ENCODE measurements at regions not wholly inside any gene's neighbourhood (a gene's known extent, or its start where the extent isn't known, plus 50 kb on each side); places are given as distances from the start of the nearest gene placed in this dataset.

DNA sequence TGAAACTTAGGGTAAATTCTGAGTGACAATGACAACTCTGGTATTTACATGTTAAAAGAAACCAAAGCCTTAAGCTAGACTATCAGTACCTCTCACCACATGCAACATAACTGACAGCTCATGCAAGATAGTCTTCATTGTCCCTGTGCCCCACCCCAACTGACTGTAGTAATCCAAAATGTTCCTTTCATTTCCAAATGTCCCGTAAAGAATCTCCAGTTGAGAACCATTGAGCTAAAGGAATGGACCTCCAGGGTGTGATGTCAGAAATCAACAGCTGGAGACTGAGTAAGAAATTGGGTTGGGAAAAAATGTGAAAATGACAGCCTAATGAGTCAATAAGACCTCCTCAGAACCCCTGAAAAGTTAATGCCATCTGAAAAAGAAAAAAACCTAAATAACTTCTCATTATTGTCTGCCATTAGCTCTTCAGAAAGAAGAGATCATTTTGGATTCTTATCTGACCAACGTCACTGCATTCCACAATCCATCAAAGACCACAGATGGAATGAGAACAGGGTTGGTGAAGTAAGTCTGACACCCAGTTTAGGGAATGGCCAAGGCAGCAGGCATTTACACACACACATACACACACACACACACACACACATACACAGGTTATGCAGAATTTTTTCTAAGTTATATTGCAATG lies 51.7 kb upstream of the ACVR2A start:
- no peak for DNase-seq (ENCODE audit: low read depth, low spot score)

GRCh38 chr2:147790580-147790979 lies 54.2 kb upstream of the ACVR2A start:
- DNase-seq (ENCODE audit: low read depth, low spot score), result no peak

DNA sequence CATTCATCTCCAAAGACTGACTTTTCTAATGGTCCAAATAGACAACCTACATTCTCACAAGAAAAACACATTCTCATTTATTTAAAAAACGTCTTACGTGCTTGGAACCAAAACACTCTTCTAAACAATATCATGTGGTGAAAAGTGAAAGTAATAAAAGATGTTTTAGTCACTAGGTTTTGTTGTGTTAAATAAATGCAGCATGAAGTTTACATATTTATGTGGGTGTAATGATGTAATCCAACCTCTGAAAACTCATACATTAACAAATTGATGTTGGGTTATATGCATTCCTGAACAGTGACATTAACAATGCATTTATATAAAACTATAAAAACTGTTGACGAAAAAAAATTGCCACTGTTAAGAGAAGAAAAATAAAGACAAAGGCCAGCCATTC lies 55.1 kb upstream of the ACVR2A start:
- DNase-seq (ENCODE audit: low read depth, low spot score), result no peak

- no peak for DNase-seq (ENCODE audit: low read depth, low spot score)
These were observed 55.5 kb upstream of the ACVR2A start for GRCh38 chr2:147789287-147789686.

DNA sequence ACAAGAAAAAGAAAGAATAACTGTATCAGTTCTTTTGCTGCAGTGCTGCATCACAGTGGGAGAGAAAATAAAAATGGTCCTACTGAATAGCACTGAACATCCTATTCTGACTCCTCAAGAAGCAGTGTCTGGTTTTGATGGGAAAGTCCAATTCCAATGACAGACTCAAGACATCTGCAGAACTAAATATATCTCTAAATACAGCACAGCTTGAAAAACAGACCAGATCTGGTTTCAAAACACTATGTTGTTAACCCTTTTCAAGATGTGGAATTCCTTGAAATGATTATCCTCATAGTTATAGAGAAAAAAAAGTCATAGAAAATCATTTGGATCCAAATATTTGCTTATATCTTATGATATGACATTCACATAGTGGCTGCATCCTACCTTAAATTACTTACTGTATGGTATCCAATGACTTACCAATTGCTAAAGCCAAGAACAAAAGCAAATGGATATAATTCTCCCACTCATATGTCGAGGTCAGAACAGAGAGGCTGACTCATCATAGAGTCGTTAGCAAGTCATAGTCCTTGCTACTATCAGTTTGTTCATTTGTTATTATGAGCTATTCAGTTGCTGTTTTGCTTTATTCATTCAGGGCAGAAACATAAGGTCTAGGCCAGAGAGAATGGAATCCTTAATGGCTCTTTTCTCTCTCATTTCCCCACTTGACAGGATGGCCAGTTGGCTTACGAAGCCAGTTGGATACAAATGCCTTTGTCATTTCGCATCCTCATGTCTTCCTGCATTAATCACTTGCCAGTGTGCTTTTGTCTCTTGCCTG lies 62.5 kb upstream of the ACVR2A start:
- no peak for DNase-seq (ENCODE audit: low read depth, low spot score)

- no peak for DNase-seq (ENCODE audit: low read depth, low spot score)
These were observed 65.4 kb upstream of the ACVR2A start for GRCh38 chr2:147779440-147779839.

DNA sequence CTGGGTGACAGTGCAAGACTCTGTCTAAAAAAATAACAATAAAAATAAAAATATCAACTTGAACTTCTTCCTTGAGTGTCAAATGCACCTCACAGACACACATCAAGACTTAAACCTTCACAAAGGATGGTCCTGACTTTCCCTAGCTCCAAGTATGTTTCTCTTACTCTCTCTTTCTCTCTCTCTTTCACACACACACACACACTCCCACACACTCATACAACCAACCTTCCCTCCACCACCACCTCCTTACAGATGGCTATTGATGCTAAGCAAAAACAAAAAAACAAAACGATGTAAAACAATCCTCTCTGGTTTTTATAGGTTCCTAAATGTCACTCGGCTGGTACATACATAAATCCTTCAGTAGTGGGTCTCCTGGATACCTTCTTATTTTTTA lies 67.4 kb upstream of the ACVR2A start:
- no peak for DNase-seq (ENCODE audit: low read depth, low spot score)

DNA sequence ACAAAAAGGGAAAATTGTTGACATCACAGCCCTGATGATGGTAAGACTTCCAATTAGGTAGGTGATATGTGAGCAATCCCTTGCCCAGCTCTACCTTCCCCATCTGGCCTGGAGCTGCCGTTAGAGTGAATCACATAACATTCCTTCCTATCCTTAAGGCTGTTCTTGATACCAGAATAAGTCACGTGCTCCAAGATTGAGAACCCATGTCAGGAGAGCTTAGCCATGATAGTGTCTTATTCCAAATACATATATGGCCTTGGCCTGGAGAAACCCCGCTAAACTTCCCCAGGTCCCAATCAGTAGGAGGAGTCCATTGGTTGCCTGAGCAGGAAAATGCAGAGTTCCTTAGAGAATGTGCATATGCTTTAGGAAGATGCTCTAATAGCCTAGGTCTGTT lies 70.0 kb upstream of the ACVR2A start:
- no peak for DNase-seq (ENCODE audit: low read depth, low spot score)

DNA sequence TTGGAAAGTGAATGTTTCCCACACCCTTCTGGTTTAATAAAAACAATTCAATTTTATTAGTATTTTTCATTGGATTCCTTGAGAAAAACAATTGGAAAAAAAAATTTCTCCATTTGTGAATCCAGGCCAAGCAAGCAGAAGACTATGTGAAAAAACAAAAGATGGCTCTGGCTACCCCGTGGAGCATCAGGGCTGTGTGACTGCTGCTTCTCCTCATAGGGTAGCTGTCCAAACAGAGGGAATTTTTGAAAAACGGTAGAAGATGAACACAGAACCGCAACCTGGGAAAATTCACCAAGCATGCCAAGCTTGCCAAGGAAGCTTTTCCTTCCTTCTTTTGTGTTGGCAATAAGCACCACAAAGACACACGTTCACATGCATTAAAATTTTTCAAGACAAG lies 71.3 kb upstream of the ACVR2A start:
- no peak for DNase-seq (ENCODE audit: low read depth, low spot score)

DNA sequence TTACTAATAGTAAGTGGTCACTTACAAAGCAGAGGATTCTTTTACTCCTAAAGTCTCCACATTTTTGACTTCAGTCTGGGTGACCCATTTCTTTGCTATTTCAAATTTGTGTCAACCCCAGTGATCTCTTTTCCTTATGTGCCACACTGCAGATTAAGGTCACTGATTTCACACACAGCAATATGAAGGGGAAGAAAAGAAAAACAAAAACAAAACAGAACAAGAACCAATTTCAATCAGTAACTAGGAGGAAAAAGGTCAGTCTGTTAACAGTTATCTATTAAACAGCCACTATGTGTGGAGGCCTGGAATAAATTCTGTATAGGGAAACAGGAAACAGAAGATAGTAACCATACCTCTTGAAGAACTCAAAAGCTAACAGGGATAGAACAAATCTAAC lies 72.0 kb upstream of the ACVR2A start:
- DNase-seq (ENCODE audit: low read depth, low spot score), result no peak

DNA sequence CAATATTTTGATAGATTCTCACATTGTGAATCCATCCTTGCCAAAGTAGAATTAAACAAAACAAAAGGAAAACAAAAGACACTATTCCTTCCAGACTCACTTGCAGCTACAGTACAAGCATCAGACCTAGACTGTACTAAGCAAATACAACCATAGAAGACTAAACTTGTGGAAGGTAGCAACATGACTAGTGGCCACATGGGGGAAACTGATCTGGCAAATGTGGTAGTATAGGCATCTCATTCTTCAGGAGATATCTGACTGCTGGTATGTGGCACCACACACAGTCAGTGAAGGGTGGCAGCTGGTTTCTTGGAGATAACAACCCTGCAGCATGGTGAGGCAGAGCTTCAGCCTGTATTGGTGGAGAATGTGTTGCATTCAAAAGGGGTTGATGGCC lies 81.0 kb upstream of the ACVR2A start:
- DNase-seq (ENCODE audit: low read depth, low spot score), result no peak

GRCh38 chr2:147760984-147761383 lies 83.8 kb upstream of the ACVR2A start:
- DNase-seq (ENCODE audit: low read depth, low spot score), result no peak

DNA sequence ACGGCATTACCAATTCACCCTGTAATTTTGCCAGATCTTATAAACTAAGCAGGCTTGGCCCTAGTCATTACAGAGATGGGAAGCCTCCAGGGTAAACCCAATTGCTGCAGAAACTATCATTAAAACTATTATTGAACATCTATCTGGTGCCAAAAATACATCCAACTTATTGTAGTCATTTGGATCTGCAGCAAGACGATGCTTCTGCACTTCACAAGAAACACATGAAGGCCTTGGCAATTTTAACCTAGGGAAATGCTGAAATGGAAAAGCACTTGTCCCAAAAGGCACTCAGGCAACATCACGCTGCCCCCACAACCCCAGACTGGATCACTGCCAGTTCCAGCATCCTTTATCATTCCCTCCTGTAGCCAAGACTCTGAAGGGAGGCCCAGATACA lies 85.3 kb upstream of the ACVR2A start:
- no peak for DNase-seq (ENCODE audit: low read depth, low spot score)

- no peak for DNase-seq (ENCODE audit: low read depth, low spot score)
These were observed 86.0 kb upstream of the ACVR2A start for GRCh38 chr2:147758821-147759220.

- DNase-seq (ENCODE audit: low read depth, low spot score), result no peak
These were observed 88.8 kb upstream of the ACVR2A start for GRCh38 chr2:147756069-147756468.

DNA sequence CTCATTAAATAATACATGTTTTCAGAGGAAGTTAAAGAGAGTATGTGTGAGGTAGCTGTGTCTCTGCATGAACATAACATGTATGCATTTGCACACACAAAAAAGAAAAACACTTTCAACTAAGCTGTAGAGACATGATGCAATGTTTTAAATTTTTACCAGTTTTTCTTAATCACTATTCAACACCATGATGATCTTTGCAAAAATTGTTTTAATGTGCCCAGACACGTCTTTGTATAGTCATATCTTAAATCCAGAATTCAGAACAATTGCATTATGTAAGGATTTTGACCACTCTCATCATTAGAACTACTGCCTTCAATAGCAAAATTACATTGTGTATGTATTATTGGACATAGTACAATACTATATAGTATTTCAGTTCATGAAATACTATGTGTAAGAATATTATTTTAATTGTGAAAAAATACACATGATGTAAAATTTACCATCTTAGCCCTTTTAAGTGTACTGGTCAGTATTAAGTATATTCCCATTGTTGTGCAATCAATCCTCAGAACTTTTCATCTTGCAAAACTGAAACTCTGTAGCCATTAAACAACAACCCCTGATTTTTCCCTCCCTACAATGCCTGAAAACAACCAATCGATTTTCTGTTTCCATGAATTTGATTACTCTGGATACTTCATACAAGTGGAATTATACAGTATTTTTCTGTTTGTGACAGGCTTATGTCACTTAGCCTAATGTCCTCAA lies 104.5 kb upstream of the ACVR2A start:
- no peak for DNase-seq (ENCODE audit: low read depth, low spot score)

DNA sequence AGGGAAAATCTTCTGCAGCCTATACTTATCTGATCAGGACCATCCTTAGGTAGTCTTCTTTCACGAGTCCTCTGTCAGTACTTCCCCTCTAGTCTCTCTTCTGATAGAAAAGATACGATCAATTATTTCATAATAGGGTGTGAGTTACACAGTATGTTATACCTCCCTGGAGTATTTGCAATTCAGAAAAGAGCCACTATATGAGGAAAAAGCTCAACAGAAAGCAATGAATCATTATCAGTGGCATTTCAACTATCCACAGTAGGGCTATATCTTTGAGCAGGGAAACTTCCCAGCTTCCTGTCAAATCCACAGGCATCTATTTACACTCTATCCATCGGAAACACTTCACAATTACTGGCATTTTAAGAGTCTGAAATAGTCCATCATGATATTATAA lies 105.3 kb upstream of the ACVR2A start:
- DNase-seq (ENCODE audit: low read depth, low spot score), result no peak

- no peak for DNase-seq (ENCODE audit: low read depth, low spot score)
These were observed 126.0 kb upstream of the ACVR2A start for GRCh38 chr2:147718831-147719230.

GRCh38 chr2:147716906-147717305 lies 127.9 kb upstream of the ACVR2A start:
- DNase-seq (ENCODE audit: low read depth, low spot score), result no peak

- DNase-seq (ENCODE audit: low read depth, low spot score), result no peak
These were observed 129.0 kb upstream of the ACVR2A start for GRCh38 chr2:147715807-147716206.

DNA sequence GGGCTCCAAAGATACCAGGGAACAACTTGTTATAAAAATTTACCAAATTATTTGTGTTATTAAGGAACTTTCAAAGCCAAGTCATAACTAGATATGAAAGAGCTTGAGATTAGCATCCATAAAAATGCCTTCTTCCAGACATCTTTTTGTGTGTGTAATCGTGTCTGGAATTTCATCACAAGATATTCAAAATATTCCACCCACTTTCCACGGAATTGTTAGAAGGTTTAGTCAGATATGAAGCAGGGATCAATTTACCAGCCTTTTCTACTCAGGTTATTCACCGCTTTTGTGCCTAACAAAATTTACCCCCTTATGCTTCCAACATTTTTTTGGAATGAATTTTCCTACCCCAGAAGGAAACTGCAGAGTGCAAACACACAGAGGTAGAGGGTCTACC lies 130.2 kb upstream of the ACVR2A start:
- no peak for DNase-seq (ENCODE audit: low read depth, low spot score)

- DNase-seq (ENCODE audit: low read depth, low spot score), result no peak
These were observed 131.5 kb upstream of the ACVR2A start for GRCh38 chr2:147713349-147713748.

DNA sequence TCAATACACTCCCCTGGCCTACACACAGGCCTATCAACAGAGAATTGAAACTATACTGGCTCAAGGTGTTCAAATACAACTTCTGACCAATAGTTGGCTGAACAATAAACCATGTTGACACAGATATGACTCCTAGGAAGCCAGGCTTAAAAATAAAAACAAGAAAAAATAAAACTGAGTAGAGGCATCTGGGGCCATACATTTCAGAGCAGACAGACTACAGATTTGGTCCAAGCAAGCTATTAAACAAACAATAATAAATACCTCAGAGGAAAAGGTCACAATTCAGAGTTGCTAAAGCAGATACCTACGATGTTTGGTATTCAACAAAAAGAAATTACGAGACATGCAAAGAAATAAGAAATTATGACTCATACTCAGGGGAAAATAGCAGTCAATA lies 132.8 kb upstream of the ACVR2A start:
- no peak for DNase-seq (ENCODE audit: low read depth, low spot score)
